LHCN-M2 (cell line): ENCODE measurements at regions not wholly inside any gene's neighbourhood (a gene's known extent, or its start where the extent isn't known, plus 50 kb on each side); places are given as distances from the start of the nearest gene placed in this dataset.

Source experiments
- DNase-seq: peaks from one replicate; pipeline ENCODE4 v3.0.0-alpha.2; 2012; ENCODE audit warnings: low read depth

GRCh38 chr6:166693880-166694279 lies 66.8 kb upstream of the RPS6KA2 start:
- no peak for DNase-seq

GRCh38 chr6:166692723-166693302 lies 65.8 kb upstream of the RPS6KA2 start:
- DNase-seq: no peak

- DNase-seq: no peak
Observed at GRCh38 chr6:166691746-166692145, 64.7 kb upstream of the RPS6KA2 start.

- peak; percentile 8 for DNase-seq
Observed at GRCh38 chr6:166691199-166691598, 64.1 kb upstream of the RPS6KA2 start.

- no peak for DNase-seq
Observed at GRCh38 chr6:166689687-166690086, 62.6 kb upstream of the RPS6KA2 start.

- no peak for DNase-seq
Observed at GRCh38 chr6:166688901-166689300, 61.9 kb upstream of the RPS6KA2 start.

GRCh38 chr6:166687879-166688205 lies 60.8 kb upstream of the RPS6KA2 start:
- DNase-seq: no peak

GRCh38 chr6:166687070-166687878 lies 60.2 kb upstream of the RPS6KA2 start:
- DNase-seq: no peak

GRCh38 chr6:166686317-166686716 lies 59.3 kb upstream of the RPS6KA2 start:
- DNase-seq: no peak

- DNase-seq: no peak
Observed at GRCh38 chr6:166684866-166685265, 57.8 kb upstream of the RPS6KA2 start.

- DNase-seq: no peak
Observed at GRCh38 chr6:166684170-166684569, 57.1 kb upstream of the RPS6KA2 start.

GRCh38 chr6:166683477-166683876 lies 56.4 kb upstream of the RPS6KA2 start:
- no peak for DNase-seq

- no peak for DNase-seq
Observed at GRCh38 chr6:166679566-166679965, 52.5 kb upstream of the RPS6KA2 start.

- no peak for DNase-seq
Observed at GRCh38 chr6:166678426-166678825, 51.4 kb upstream of the RPS6KA2 start.

- DNase-seq: no peak
Observed at GRCh38 chr6:166677941-166678340, 50.9 kb upstream of the RPS6KA2 start.
